Smooth muscle cell of the brain vasculature (primary cell): ENCODE measurements at regions not wholly inside any gene's neighbourhood (a gene's known extent, or its start where the extent isn't known, plus 50 kb on each side); places are given as distances from the start of the nearest gene placed in this dataset.
A peak's percentile ranks its signal among the peaks of the same experiment; 100 is the strongest.
"Not testable (repeated sequence)": the region's sequence is repeated elsewhere in the genome, so short reads cannot be mapped to it uniquely, and the experiment has no call there.

Source experiments
- DNase-seq: peaks from one replicate; pipeline ENCODE4 v3.0.0-alpha.2; 2012; ENCODE audit warnings: low read depth, low spot score

GRCh38 chr14:71629765-71630492, 302.3 kb upstream of the RGS6 start:
- DNase-seq, result no peak

- DNase-seq, result not testable (repeated sequence)
Measured at GRCh38 chr14:71631030-71631429, 301.2 kb upstream of the RGS6 start.

GRCh38 chr14:71632440-71632946, 299.7 kb upstream of the RGS6 start:
- no peak for DNase-seq

- no peak for DNase-seq
Measured at GRCh38 chr14:71636076-71636475, 296.2 kb upstream of the RGS6 start.

GRCh38 chr14:71636820-71637471, 295.3 kb upstream of the RGS6 start:
- DNase-seq, result no peak

- DNase-seq, result peak; percentile 46
Measured at GRCh38 chr14:71638523-71639196, 293.6 kb upstream of the RGS6 start.

- DNase-seq, result no peak
Measured at GRCh38 chr14:71642715-71643114, 289.5 kb upstream of the RGS6 start.

- DNase-seq, result no peak
Measured at GRCh38 chr14:71645656-71646055, 286.6 kb upstream of the RGS6 start.

- DNase-seq, result no peak
Measured at GRCh38 chr14:71646518-71646917, 285.7 kb upstream of the RGS6 start.

GRCh38 chr14:71647086-71647784, 285.0 kb upstream of the RGS6 start:
- no peak for DNase-seq

- DNase-seq, result no peak
Measured at GRCh38 chr14:71648725-71649124, 283.5 kb upstream of the RGS6 start.

- no peak for DNase-seq
Measured at GRCh38 chr14:71650187-71650755, 282.0 kb upstream of the RGS6 start.

GRCh38 chr14:71651228-71651627, 281.0 kb upstream of the RGS6 start:
- DNase-seq, result peak; percentile 69

- DNase-seq, result no peak
Measured at GRCh38 chr14:71652368-71652767, 279.9 kb upstream of the RGS6 start.

GRCh38 chr14:71654810-71655209, 277.4 kb upstream of the RGS6 start:
- DNase-seq, result no peak

- no peak for DNase-seq
Measured at GRCh38 chr14:71658261-71658860, 273.9 kb upstream of the RGS6 start.

- DNase-seq, result no peak
Measured at GRCh38 chr14:71659159-71659558, 273.1 kb upstream of the RGS6 start.

GRCh38 chr14:71661441-71661840, 270.8 kb upstream of the RGS6 start:
- no peak for DNase-seq

- DNase-seq, result no peak
Measured at GRCh38 chr14:71662291-71662790, 269.9 kb upstream of the RGS6 start.

GRCh38 chr14:71665157-71665556, 267.1 kb upstream of the RGS6 start:
- no peak for DNase-seq

GRCh38 chr14:71665781-71666180, 266.4 kb upstream of the RGS6 start:
- no peak for DNase-seq
